MM.1S (cell line): ENCODE measurements at regions not wholly inside any gene's neighbourhood (a gene's known extent, or its start where the extent isn't known, plus 50 kb on each side); places are given as distances from the start of the nearest gene placed in this dataset.

Experiments used
- CTCF ChIP-seq: fragments of 300-600 bp; sonication (generic); IDR thresholded peaks from 2 replicates; pipeline ENCODE4 v1.5.1; 2016; ENCODE audit warnings: antibody characterized with exemption, low read length, mixed read lengths
- EZH2 ChIP-seq: fragments of 300-600 bp; sonication (generic); optimal IDR thresholded peaks from 2 replicates; pipeline ENCODE3; 2017; ENCODE audit warnings: low read depth, mild to moderate bottlenecking, antibody characterized with exemption, low read length, mixed read lengths

- no peak for TF ChIP-seq EZH2
- TF ChIP-seq CTCF = no peak
Observed at GRCh38 chr3:144127014-144127413, 155.4 kb downstream of the DIPK2A start.
